ENCODE measurements at regions not wholly inside any gene's neighbourhood (a gene's known extent, or its start where the extent isn't known, plus 50 kb on each side); places are given as distances from the start of the nearest gene placed in this dataset.

DNA sequence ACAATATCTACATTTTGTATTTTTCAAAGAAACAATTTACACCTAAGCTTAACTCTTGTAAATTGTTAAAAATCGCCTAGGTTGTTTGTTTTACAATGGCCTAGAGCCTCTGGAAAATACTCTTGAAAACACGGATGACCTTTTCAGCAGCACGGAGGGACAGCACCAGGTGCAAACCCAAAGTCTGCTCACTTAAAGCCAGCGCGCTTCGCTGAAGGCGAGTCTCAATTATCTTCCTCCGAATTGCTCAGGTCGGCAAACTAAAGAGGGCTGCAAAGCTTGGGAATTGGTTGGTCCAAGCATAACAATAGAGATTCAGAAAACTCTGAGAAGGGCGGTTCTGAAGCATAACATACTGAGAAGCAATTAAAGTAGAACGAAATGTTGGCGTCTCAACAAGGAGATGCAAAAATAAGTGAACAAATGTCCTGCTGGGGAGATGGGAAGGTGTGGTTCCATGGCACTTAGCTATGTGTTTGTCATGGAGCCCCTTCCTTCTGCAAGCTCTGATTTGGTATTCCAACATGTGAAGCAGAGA, 139.9 kb upstream of the PITRM1 start:
- TF ChIP-seq EZH2phosphoT487 (IDR thresholded peaks at IDR 0.05; ENCODE audit: borderline replicate concordance, low read length) = no peak
- Histone ChIP-seq H3K27me3 (ENCODE audit: control insufficient read depth, low read length) (no peaks in the 10 kb centered on the region), H3F3A (ENCODE audit: control insufficient read depth, insufficient read depth) (no peaks in the 10 kb centered on the region), H3K4me1 (ENCODE audit: control insufficient read depth, low read length) (no peaks in the 10 kb centered on the region), H3K9me2 (replicated peaks; ENCODE audit: control insufficient read depth, low read length) (no peaks in the 10 kb centered on the region), H3K4me3 (ENCODE audit: low read length) (no peak overlapping the region), H3K4me2 (ENCODE audit: low read length) (no peak overlapping the region), H3K27ac (ENCODE audit: low read depth, low read length) (no peak overlapping the region), H3K79me2 (ENCODE audit: control insufficient read depth, low read length) (no peaks in the 10 kb centered on the region), H4K20me1 (ENCODE audit: control insufficient read depth, insufficient read depth, low read depth, low read length) (no peaks in the 10 kb centered on the region), H3K36me3 (ENCODE audit: control insufficient read depth, low read length) (no peaks in the 10 kb centered on the region), H3K9me3 (ENCODE audit: control insufficient read depth, insufficient read depth, low read length) (no peaks in the 10 kb centered on the region)

DNA sequence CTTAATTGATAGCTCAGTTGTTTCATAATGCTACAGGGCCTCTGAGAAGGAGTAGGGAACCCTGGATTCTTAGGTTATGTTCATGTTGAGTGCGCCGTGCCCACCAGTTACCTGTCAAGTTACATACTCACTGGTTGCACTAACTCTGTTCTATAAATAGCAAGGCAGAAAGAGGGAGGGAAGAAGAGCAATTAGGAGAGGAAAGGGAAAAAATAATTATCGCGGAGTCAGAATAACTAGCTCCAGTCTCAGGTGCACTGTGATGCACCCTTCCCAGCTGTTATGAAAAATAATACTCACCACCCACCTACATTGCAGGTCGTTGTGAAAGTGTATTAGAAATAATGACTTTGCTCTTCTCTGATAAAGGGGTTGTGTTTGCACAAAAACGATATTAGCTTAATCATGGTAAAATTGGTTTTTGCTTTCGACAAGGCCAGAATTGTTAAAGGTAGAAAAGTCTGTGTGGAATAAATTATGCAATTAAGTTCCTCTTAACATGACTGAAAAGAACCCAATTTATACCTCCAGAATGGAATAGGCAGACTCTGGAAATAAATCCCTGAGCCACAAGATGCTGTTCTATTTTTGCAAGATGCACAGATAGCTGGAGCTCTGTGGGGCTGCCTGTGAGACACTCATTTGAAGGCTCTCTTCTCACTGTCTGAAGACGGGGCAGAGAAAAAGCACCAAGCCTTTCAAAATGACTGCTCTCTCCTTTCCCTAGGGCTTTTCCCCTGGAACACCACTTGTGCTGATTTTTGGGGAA, 137.6 kb upstream of the PITRM1 start:
- Histone ChIP-seq H3K4me1 (ENCODE audit: control insufficient read depth, low read length) (no peaks in the 10 kb centered on the region), H3K9me2 (replicated peaks; ENCODE audit: control insufficient read depth, low read length) (no peaks in the 10 kb centered on the region), H3K4me2 (ENCODE audit: low read length) (no peak overlapping the region), H3F3A (ENCODE audit: control insufficient read depth, insufficient read depth) (no peaks in the 10 kb centered on the region), H3K27me3 (ENCODE audit: control insufficient read depth, low read length) (no peaks in the 10 kb centered on the region), H3K4me3 (ENCODE audit: low read length) (no peak overlapping the region), H3K79me2 (ENCODE audit: control insufficient read depth, low read length) (no peaks in the 10 kb centered on the region), H4K20me1 (ENCODE audit: control insufficient read depth, insufficient read depth, low read depth, low read length) (no peaks in the 10 kb centered on the region), H3K36me3 (ENCODE audit: control insufficient read depth, low read length) (no peaks in the 10 kb centered on the region), H3K27ac (ENCODE audit: low read depth, low read length) (no peak overlapping the region), H3K9me3 (ENCODE audit: control insufficient read depth, insufficient read depth, low read length) (no peaks in the 10 kb centered on the region)
- no peak for TF ChIP-seq EZH2phosphoT487 (IDR thresholded peaks at IDR 0.05; ENCODE audit: borderline replicate concordance, low read length)
- TF ChIP-seq, protein P1, sequence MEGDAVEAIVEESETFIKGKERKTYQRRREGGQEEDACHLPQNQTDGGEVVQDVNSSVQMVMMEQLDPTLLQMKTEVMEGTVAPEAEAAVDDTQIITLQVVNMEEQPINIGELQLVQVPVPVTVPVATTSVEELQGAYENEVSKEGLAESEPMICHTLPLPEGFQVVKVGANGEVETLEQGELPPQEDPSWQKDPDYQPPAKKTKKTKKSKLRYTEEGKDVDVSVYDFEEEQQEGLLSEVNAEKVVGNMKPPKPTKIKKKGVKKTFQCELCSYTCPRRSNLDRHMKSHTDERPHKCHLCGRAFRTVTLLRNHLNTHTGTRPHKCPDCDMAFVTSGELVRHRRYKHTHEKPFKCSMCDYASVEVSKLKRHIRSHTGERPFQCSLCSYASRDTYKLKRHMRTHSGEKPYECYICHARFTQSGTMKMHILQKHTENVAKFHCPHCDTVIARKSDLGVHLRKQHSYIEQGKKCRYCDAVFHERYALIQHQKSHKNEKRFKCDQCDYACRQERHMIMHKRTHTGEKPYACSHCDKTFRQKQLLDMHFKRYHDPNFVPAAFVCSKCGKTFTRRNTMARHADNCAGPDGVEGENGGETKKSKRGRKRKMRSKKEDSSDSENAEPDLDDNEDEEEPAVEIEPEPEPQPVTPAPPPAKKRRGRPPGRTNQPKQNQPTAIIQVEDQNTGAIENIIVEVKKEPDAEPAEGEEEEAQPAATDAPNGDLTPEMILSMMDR (IDR thresholded peaks at IDR 0.05; ENCODE audit: low read depth, low read length, poor library complexity, severe bottlenecking) = no peak

DNA sequence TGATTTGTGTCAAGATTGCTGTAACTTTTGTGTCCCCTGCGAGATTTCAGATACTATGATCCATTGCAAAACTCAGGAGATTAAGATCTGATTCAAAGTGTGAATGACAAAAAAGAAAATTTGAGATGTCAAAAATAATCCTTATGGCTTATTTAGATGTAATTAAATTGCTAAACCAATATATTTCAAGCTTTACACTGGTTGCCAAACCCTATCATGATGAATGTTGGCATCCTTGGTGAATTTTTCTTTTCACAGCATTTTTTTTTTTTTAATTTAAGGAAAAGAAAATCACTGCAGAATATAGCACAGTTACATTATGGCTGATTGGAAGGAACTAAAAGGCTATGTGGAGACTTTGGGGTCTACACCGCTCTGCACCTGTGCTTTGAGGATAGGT, 133.5 kb upstream of the PITRM1 start:
- Histone ChIP-seq H3K9me3 (ENCODE audit: control insufficient read depth, insufficient read depth, low read length) (no peaks in the 10 kb centered on the region), H3K4me3 (ENCODE audit: low read length) (no peak overlapping the region), H3K27me3 (ENCODE audit: control insufficient read depth, low read length) (no peaks in the 10 kb centered on the region), H3K27ac (ENCODE audit: low read depth, low read length) (no peak overlapping the region), H3K4me1 (ENCODE audit: control insufficient read depth, low read length) (no peaks in the 10 kb centered on the region), H3F3A (ENCODE audit: control insufficient read depth, insufficient read depth) (no peaks in the 10 kb centered on the region), H3K79me2 (ENCODE audit: control insufficient read depth, low read length) (no peaks in the 10 kb centered on the region), H3K4me2 (ENCODE audit: low read length) (no peak overlapping the region), H4K20me1 (ENCODE audit: control insufficient read depth, insufficient read depth, low read depth, low read length) (no peaks in the 10 kb centered on the region), H3K9me2 (replicated peaks; ENCODE audit: control insufficient read depth, low read length) (no peaks in the 10 kb centered on the region), H3K36me3 (ENCODE audit: control insufficient read depth, low read length) (no peaks in the 10 kb centered on the region)
- TF ChIP-seq, protein P1 (IDR thresholded peaks at IDR 0.05; ENCODE audit: low read depth, low read length, poor library complexity, severe bottlenecking) = no peak
- no peak for TF ChIP-seq EZH2phosphoT487 (IDR thresholded peaks at IDR 0.05; ENCODE audit: borderline replicate concordance, low read length)

- no peak overlapping the region for H3K4me3 ChIP-seq (ENCODE audit: low read length)
- H4K20me1 ChIP-seq (ENCODE audit: control insufficient read depth, insufficient read depth, low read depth, low read length) = no peaks in the 10 kb centered on the region
- no peaks in the 10 kb centered on the region for H3K4me1 ChIP-seq (ENCODE audit: control insufficient read depth, low read length)
- H3F3A ChIP-seq (ENCODE audit: control insufficient read depth, insufficient read depth) = no peaks in the 10 kb centered on the region
- H3K27ac ChIP-seq (ENCODE audit: low read depth, low read length) = no peak overlapping the region
- no peaks in the 10 kb centered on the region for H3K36me3 ChIP-seq (ENCODE audit: control insufficient read depth, low read length)
- H3K9me3 ChIP-seq (ENCODE audit: control insufficient read depth, insufficient read depth, low read length) = no peaks in the 10 kb centered on the region
- no peaks in the 10 kb centered on the region for H3K27me3 ChIP-seq (ENCODE audit: control insufficient read depth, low read length)
- TF ChIP-seq, protein P1 (IDR thresholded peaks at IDR 0.05; ENCODE audit: low read depth, low read length, poor library complexity, severe bottlenecking) = no peak
- no peak for TF ChIP-seq EZH2phosphoT487 (IDR thresholded peaks at IDR 0.05; ENCODE audit: borderline replicate concordance, low read length)
- no peak overlapping the region for H3K4me2 ChIP-seq (ENCODE audit: low read length)
- H3K9me2 ChIP-seq (replicated peaks; ENCODE audit: control insufficient read depth, low read length) = no peaks in the 10 kb centered on the region
- no peaks in the 10 kb centered on the region for H3K79me2 ChIP-seq (ENCODE audit: control insufficient read depth, low read length)
These were observed 123.1 kb upstream of the PITRM1 start for GRCh38 chr10:3295582-3296151.
